ENCODE measurements at regions not wholly inside any gene's neighbourhood (a gene's known extent, or its start where the extent isn't known, plus 50 kb on each side); places are given as distances from the start of the nearest gene placed in this dataset.

- H3K4me3 ChIP-seq (ENCODE audit: low read depth, low read length) = no peak overlapping the region
- ChIA-PET CTCF (interaction anchor here (1.8 kb wide), 1 partner anchor 27 kb away, joined by 4 read pairs; no protein-coding TSS in a partner anchor), POLR2A (no interaction called here)
- TF ChIP-seq CTCF (IDR thresholded peaks at IDR 0.05; ENCODE audit: insufficient read depth, low read length, missing control alignments) = no peak
- no peak for DNase-seq (ENCODE audit: low read depth, low spot score)
These were observed 123.5 kb downstream of the MBD2 start for GRCh38 chr18:54100920-54101470.

- POLR2A ChIA-PET = no interaction called here
- CTCF ChIA-PET = interaction anchor here (1.8 kb wide), 1 partner anchor 28 kb away, joined by 4 read pairs; no protein-coding TSS in a partner anchor
- no peak for TF ChIP-seq CTCF (IDR thresholded peaks at IDR 0.05; ENCODE audit: insufficient read depth, low read length, missing control alignments)
- DNase-seq (ENCODE audit: low read depth, low spot score) = no peak
- no peak overlapping the region for H3K4me3 ChIP-seq (ENCODE audit: low read depth, low read length)
These were observed 124.0 kb downstream of the MBD2 start for GRCh38 chr18:54100466-54100865.

- CTCF ChIA-PET = no interaction called here
These were observed 130.0 kb downstream of the MBD2 start for GRCh38 chr18:54094474-54094873.

GRCh38 chr18:54090856-54091255 is 133.6 kb downstream of the MBD2 start:
- ChIA-PET POLR2A (no interaction called here), CTCF (interaction anchor here (1.1 kb wide), 1 partner anchor 29 kb away, joined by 4 read pairs; no protein-coding TSS in a partner anchor)
- no peak overlapping the region for H3K4me3 ChIP-seq (ENCODE audit: low read depth, low read length)
- DNase-seq (ENCODE audit: low read depth, low spot score) = no peak
- TF ChIP-seq CTCF (IDR thresholded peaks at IDR 0.05; ENCODE audit: insufficient read depth, low read length, missing control alignments) = no peak

More at GRCh38 chr18:54094474-54094873, 130.0 kb downstream of the MBD2 start:
- H3K4me3 ChIP-seq (ENCODE audit: low read depth, low read length) = no peak overlapping the region
- no peak for DNase-seq (ENCODE audit: low read depth, low spot score)
- POLR2A ChIA-PET = no interaction called here
- no peak for TF ChIP-seq CTCF (IDR thresholded peaks at IDR 0.05; ENCODE audit: insufficient read depth, low read length, missing control alignments)

GRCh38 chr18:54089749-54090459 is 134.6 kb downstream of the MBD2 start:
- no peak for DNase-seq (ENCODE audit: low read depth, low spot score)
- no peak overlapping the region for H3K4me3 ChIP-seq (ENCODE audit: low read depth, low read length)
- POLR2A ChIA-PET = no interaction called here
- no peak for TF ChIP-seq CTCF (IDR thresholded peaks at IDR 0.05; ENCODE audit: insufficient read depth, low read length, missing control alignments)
- CTCF ChIA-PET = interaction anchor here (1.1 kb wide), 1 partner anchor 30 kb away, joined by 4 read pairs; no protein-coding TSS in a partner anchor

GRCh38 chr18:54086863-54087262 is 137.6 kb downstream of the MBD2 start:
- DNase-seq (ENCODE audit: low read depth, low spot score) = no peak
- no peak overlapping the region for H3K4me3 ChIP-seq (ENCODE audit: low read depth, low read length)
- TF ChIP-seq CTCF (IDR thresholded peaks at IDR 0.05; ENCODE audit: insufficient read depth, low read length, missing control alignments) = no peak
- CTCF ChIA-PET = no interaction called here
- POLR2A ChIA-PET = no interaction called here

Data from AG04449 (cell line).